ENCODE measurements at regions not wholly inside any gene's neighbourhood (a gene's known extent, or its start where the extent isn't known, plus 50 kb on each side); places are given as distances from the start of the nearest gene placed in this dataset.

DNA sequence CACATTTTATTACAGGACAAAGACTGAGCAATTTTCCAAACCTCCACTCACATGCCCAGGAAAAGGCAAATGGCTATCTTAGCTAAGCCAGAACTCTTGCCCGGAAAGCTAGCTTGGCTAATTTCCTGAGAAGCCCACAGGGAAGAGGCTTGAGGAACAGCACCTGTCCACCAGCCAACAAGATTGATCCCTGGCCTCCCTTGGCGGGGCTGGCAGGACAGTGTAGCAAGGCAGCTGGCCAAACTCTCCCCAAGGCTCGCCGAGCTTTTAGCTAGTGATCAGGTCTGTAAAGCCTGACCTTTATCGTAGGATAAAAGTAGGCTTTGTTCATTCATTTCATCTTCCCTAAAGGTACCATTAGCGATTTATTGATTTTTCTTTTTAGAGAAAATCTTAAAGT is 101.4 kb downstream of the UQCRFS1 start:
- TF ChIP-seq POLR2A (IDR thresholded peaks at IDR 0.05; ENCODE audit: low read depth, low read length) (no peak), SPI1 (IDR thresholded peaks at IDR 0.05; ENCODE audit: low read depth, low read length) (no peak), TAF1 (IDR thresholded peaks at IDR 0.05; ENCODE audit: low read depth, low read length) (no peak), POLR2AphosphoS5 (IDR thresholded peaks at IDR 0.05; ENCODE audit: low read depth, low read length) (no peak), PAX5 (IDR thresholded peaks at IDR 0.05; ENCODE audit: insufficient read depth, low read length, severe bottlenecking) (no peak), POU2F2 (IDR thresholded peaks at IDR 0.05; ENCODE audit: low read depth, low read length) (no peak)

Data from GM12891 (cell line).